GM12801 (cell line): ENCODE measurements at regions not wholly inside any gene's neighbourhood (a gene's known extent, or its start where the extent isn't known, plus 50 kb on each side); places are given as distances from the start of the nearest gene placed in this dataset.

ENCODE experiments used
- CTCF ChIP-seq: IDR thresholded peaks from one replicate; pipeline ENCODE4 v1.5.1; 2011; ENCODE audit warnings: control low read depth; ENCODE audit not compliant: insufficient read length; ENCODE audit errors: extremely low read depth

GRCh38 chr1:80457409-80457808 lies 1343.3 kb upstream of the ADGRL2 start:
- no peak for TF ChIP-seq CTCF

GRCh38 chr1:80453775-80454174 lies 1347.0 kb upstream of the ADGRL2 start:
- TF ChIP-seq CTCF, result no peak

GRCh38 chr1:80450711-80451110 lies 1350.0 kb upstream of the ADGRL2 start:
- TF ChIP-seq CTCF, result no peak

GRCh38 chr1:80448081-80448480 lies 1352.7 kb upstream of the ADGRL2 start:
- TF ChIP-seq CTCF, result no peak

- TF ChIP-seq CTCF, result no peak
Measured at GRCh38 chr1:80447526-80447925, 1353.2 kb upstream of the ADGRL2 start.

GRCh38 chr1:80445033-80445432 lies 1355.7 kb upstream of the ADGRL2 start:
- TF ChIP-seq CTCF, result no peak

GRCh38 chr1:80444171-80444570 lies 1356.6 kb upstream of the ADGRL2 start:
- TF ChIP-seq CTCF, result no peak

GRCh38 chr1:80441664-80442063 lies 1359.1 kb upstream of the ADGRL2 start:
- no peak for TF ChIP-seq CTCF
